ENCODE measurements at regions not wholly inside any gene's neighbourhood (a gene's known extent, or its start where the extent isn't known, plus 50 kb on each side); places are given as distances from the start of the nearest gene placed in this dataset.

- in situ Hi-C loops (cut with MboI): no loop called here
- Histone ChIP-seq H2AFZ (ENCODE audit: control insufficient read depth, low read depth, low read length) (no peak overlapping the region), H3K27me3 (replicated peaks in 1 of 2; ENCODE audit: control insufficient read depth in 2 of 2, insufficient read depth in 2 of 2, low read length in 1 of 2) (no peaks in the 10 kb centered on the region), H3K9me3 (replicated peaks; ENCODE audit: control insufficient read depth, insufficient read depth, low read length) (no peaks in the 10 kb centered on the region), H3K36me3 (ENCODE audit: control insufficient read depth in 2 of 2, insufficient read depth in 2 of 2, low read length in 1 of 2) (no peaks in the 10 kb centered on the region), H3K4me1 (ENCODE audit: control insufficient read depth, insufficient read depth, low read length) (no peaks in the 10 kb centered on the region), H3K79me2 (ENCODE audit: control insufficient read depth, insufficient read depth, low read length) (no peaks in the 10 kb centered on the region), H3K4me2 (ENCODE audit: control insufficient read depth, insufficient read depth) (no peak overlapping the region), H3K27ac (ENCODE audit: control insufficient read depth, insufficient read depth) (no peak overlapping the region), H3K4me3 (no peak overlapping the region), H4K20me1 (ENCODE audit: control insufficient read depth, insufficient read depth) (no peaks in the 10 kb centered on the region), H3K9ac (ENCODE audit: control insufficient read depth, insufficient read depth, low read length) (no peak overlapping the region)
- no peak for TF ChIP-seq STAT3 (IDR thresholded peaks at IDR 0.05; ENCODE audit: low read depth, low read length)
- TF ChIP-seq E4F1 (IDR thresholded peaks at IDR 0.05; ENCODE audit: borderline replicate concordance, partially characterized antibody): no peak
- no peak for TF ChIP-seq SIN3A (IDR thresholded peaks at IDR 0.05; ENCODE audit: low read depth, low read length)
- TF ChIP-seq TBL1XR1 (IDR thresholded peaks at IDR 0.05; ENCODE audit: low read depth, low read length): no peak
- TF ChIP-seq SREBF1 (IDR thresholded peaks at IDR 0.05; ENCODE audit: low read length): no peak
- no peak for TF ChIP-seq TARDBP (IDR thresholded peaks at IDR 0.05; ENCODE audit: borderline replicate concordance)
- TF ChIP-seq DPF2 (IDR thresholded peaks at IDR 0.05): no peak
- ChIA-PET RAD21 (ENCODE audit: unreplicated experiment) (no interaction called here), SMC1A (ENCODE audit: uncharacterized antibody, unreplicated experiment) (interaction anchor here (0.7 kb wide), 1 partner anchor 30 kb away, joined by 3 read pairs; no protein-coding TSS in a partner anchor), CTCF (no interaction called here), POLR2A (interaction anchor here (0.6 kb wide), 1 partner anchor 1878 kb away, joined by 3 read pairs; no protein-coding TSS in a partner anchor)
- FAIRE-seq (no peak), ATAC-seq (no peak), DNase-seq (ENCODE audit: low read depth, low spot score) (no peak)
- 76% methylated on average over 21 of the region's 21 CpGs for WGBS (ENCODE audit: insufficient coverage, insufficient replicate concordance, low lambda C conversion rate, missing lambda C conversion rate)
- intact Hi-C loops (cut with micrococcal nuclease; ENCODE audit: unreplicated experiment): no loop called here
- no TSS peak for BruUV-seq (replicated peaks)
Observed at GRCh38 chrX:25646156-25646555, 492.0 kb upstream of the MAGEB18 start.

- ChIA-PET RAD21 (ENCODE audit: unreplicated experiment) (no interaction called here), CTCF (interaction anchor here (0.6 kb wide), 1 partner anchor 74 kb away, joined by 3 read pairs; no protein-coding TSS in a partner anchor), SMC1A (ENCODE audit: uncharacterized antibody, unreplicated experiment) (no interaction called here), POLR2A (no interaction called here)
- Histone ChIP-seq H3K27me3 (replicated peaks in 1 of 2; ENCODE audit: control insufficient read depth in 2 of 2, insufficient read depth in 2 of 2, low read length in 1 of 2) (no peaks in the 10 kb centered on the region), H3K9ac (ENCODE audit: control insufficient read depth, insufficient read depth, low read length) (no peak overlapping the region), H4K20me1 (ENCODE audit: control insufficient read depth, insufficient read depth) (no peaks in the 10 kb centered on the region), H3K4me1 (ENCODE audit: control insufficient read depth, insufficient read depth, low read length) (no peaks in the 10 kb centered on the region), H3K4me2 (ENCODE audit: control insufficient read depth, insufficient read depth) (no peak overlapping the region), H3K79me2 (ENCODE audit: control insufficient read depth, insufficient read depth, low read length) (no peaks in the 10 kb centered on the region), H3K36me3 (ENCODE audit: control insufficient read depth in 2 of 2, insufficient read depth in 2 of 2, low read length in 1 of 2) (no peaks in the 10 kb centered on the region), H3K27ac (ENCODE audit: control insufficient read depth, insufficient read depth) (no peak overlapping the region), H2AFZ (ENCODE audit: control insufficient read depth, low read depth, low read length) (no peak overlapping the region), H3K4me3 (no peak overlapping the region), H3K9me3 (replicated peaks; ENCODE audit: control insufficient read depth, insufficient read depth, low read length) (no peaks in the 10 kb centered on the region)
- ATAC-seq (no peak), DNase-seq (ENCODE audit: low read depth, low spot score) (no peak), FAIRE-seq (no peak)
- no peak for TF ChIP-seq LARP7 (IDR thresholded peaks at IDR 0.05)
- no peak for TF ChIP-seq HDAC2 (IDR thresholded peaks at IDR 0.05)
- no peak for TF ChIP-seq SREBF1 (IDR thresholded peaks at IDR 0.05; ENCODE audit: low read length)
- no peak for TF ChIP-seq EED (IDR thresholded peaks at IDR 0.05; ENCODE audit: low read depth)
- TF ChIP-seq USF2 (IDR thresholded peaks at IDR 0.05; ENCODE audit: borderline replicate concordance, low read depth, low read length): no peak
- no peak for TF ChIP-seq CBFB (IDR thresholded peaks at IDR 0.05; ENCODE audit: low read depth)
- TF ChIP-seq CHD4 (IDR thresholded peaks at IDR 0.05): no peak
- no peak for TF ChIP-seq NFIC (IDR thresholded peaks at IDR 0.05; ENCODE audit: low read depth, low read length)
- TF ChIP-seq ATF3 (IDR thresholded peaks at IDR 0.05; ENCODE audit: borderline replicate concordance, extremely low read depth, low read depth, low read length): no peak
- no peak for TF ChIP-seq ATF7 (IDR thresholded peaks at IDR 0.05; ENCODE audit: low read depth)
- TF ChIP-seq NR2C2 (IDR thresholded peaks at IDR 0.05; ENCODE audit: borderline replicate concordance, control insufficient read depth, insufficient read length, low read depth): no peak
- in situ Hi-C loops (cut with MboI) (no loop called here), intact Hi-C loops (cut with micrococcal nuclease; ENCODE audit: unreplicated experiment) (no loop called here)
- no TSS peak for BruUV-seq (replicated peaks)
- WGBS (ENCODE audit: insufficient coverage, insufficient replicate concordance, low lambda C conversion rate, missing lambda C conversion rate): 28% methylated on average over 2 of the region's 2 CpGs
Observed at GRCh38 chrX:25648790-25649189, 489.4 kb upstream of the MAGEB18 start.
